MCF 10A (cell line): ENCODE measurements at regions not wholly inside any gene's neighbourhood (a gene's known extent, or its start where the extent isn't known, plus 50 kb on each side); places are given as distances from the start of the nearest gene placed in this dataset.
A peak's percentile ranks its signal among the peaks of the same experiment; 100 is the strongest.

Source experiments
- BruUV-seq: library from RNA; stranded (reverse); fragments of 400-500 nt; replicated peaks from 2 replicates; lab custom pipeline; 2021; lab: Mats Ljungman, UMichigan
- CTCF ChIA-PET: fragments of 300-600 bp; sonication (Branson Sonifier 250); formaldehyde crosslinking; extraction: SDS; loops from one replicate; lab custom pipeline; 2021; ENCODE audit warnings: antibody characterized with exemption, inconsistent platforms; lab: Yijun Ruan, JAX
- POLR2A ChIA-PET: fragments of 300-600, 350-650 bp; sonication (Branson Sonifier 250); formaldehyde crosslinking; extraction: SDS; loops from one replicate; lab custom pipeline; 2020; ENCODE audit warnings: antibody characterized with exemption, inconsistent platforms; lab: Yijun Ruan, JAX
- DNase-seq: peaks from one replicate; pipeline ENCODE4 v3.0.0-alpha.2; 2018; ENCODE audit not compliant: unreplicated experiment
- H3K27ac Mint-ChIP-seq: one replicate; pipeline ENCODE4 v1.8.0; 2022; ENCODE audit warnings: mild to moderate bottlenecking, low read depth, mixed read lengths; ENCODE audit not compliant: unreplicated experiment
- H3K27me3 Mint-ChIP-seq: one replicate; pipeline ENCODE4 v1.8.0; 2022; ENCODE audit warnings: mixed read lengths; ENCODE audit not compliant: insufficient read depth, unreplicated experiment
- H3K36me3 Mint-ChIP-seq: one replicate; pipeline ENCODE4 v1.8.0; 2022; ENCODE audit warnings: mild to moderate bottlenecking, moderate library complexity, mixed read lengths; ENCODE audit not compliant: insufficient read depth, unreplicated experiment
- H3K4me1 Mint-ChIP-seq: one replicate; pipeline ENCODE4 v1.8.0; 2022; ENCODE audit warnings: mixed read lengths; ENCODE audit not compliant: insufficient read depth, unreplicated experiment
- H3K4me3 Mint-ChIP-seq: one replicate; pipeline ENCODE4 v1.8.0; 2022; ENCODE audit warnings: mild to moderate bottlenecking, moderate library complexity, mixed read lengths; ENCODE audit not compliant: unreplicated experiment
- H3K9me3 Mint-ChIP-seq: one replicate; pipeline ENCODE4 v1.8.0; 2022; ENCODE audit warnings: mixed read lengths; ENCODE audit not compliant: unreplicated experiment
- CTCF ChIP-seq: fragments of 200-600 bp; IDR thresholded peaks from one replicate; pipeline ENCODE4 v1.8.0; 2022; ENCODE audit warnings: antibody characterized with exemption, mild to moderate bottlenecking; ENCODE audit not compliant: unreplicated experiment
- intact Hi-C: fragments of 100-400 bp; cut with micrococcal nuclease; formaldehyde crosslinking; loops from 2 replicates; pipeline ENCODE4 v1.14.1; 2022

DNA sequence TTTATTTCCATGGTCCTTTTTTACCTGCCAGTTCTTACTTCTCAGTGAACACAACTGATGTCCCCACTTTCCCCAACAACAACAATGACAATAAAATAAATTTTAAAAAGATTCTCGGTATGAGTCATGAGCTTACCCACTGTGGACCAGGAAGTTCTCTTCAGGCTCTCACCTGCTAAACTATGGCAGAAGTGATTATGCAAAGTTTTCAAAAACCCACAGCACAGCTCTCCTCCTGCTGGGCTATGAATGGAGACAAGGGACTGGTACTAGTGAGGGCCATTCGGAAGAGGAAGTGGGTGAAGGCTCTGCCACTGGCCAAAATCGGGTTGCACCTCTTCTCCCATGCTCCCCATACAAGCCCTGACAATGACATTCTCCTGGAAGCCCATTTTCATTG lies 429.4 kb downstream of the PIK3R1 start:
- no peak overlapping the region for H3K27ac Mint-ChIP-seq
- CTCF ChIA-PET: interaction anchor here (0.6 kb wide), 1 partner anchor 254 kb away, joined by 3 read pairs; no protein-coding TSS in a partner anchor
- DNase-seq: no peak
- no TSS peak for BruUV-seq
- intact Hi-C loops: no loop called here
- no peak overlapping the region for H3K4me3 Mint-ChIP-seq
- POLR2A ChIA-PET: interaction anchor here (0.6 kb wide), 1 partner anchor 51 kb away, joined by 3 read pairs; no protein-coding TSS in a partner anchor
- no peak for TF ChIP-seq CTCF
- H3K4me1 Mint-ChIP-seq: no peaks in the 10 kb centered on the region
- peaks cover 26% of the 10 kb centered on the region for H3K27me3 Mint-ChIP-seq
- H3K36me3 Mint-ChIP-seq: no peaks in the 10 kb centered on the region
- H3K9me3 Mint-ChIP-seq: no peaks in the 10 kb centered on the region

GRCh38 chr5:68646144-68646543 lies 430.6 kb downstream of the PIK3R1 start:
- H3K27me3 Mint-ChIP-seq: peaks cover 14% of the 10 kb centered on the region
- H3K4me3 Mint-ChIP-seq: no peak overlapping the region
- H3K9me3 Mint-ChIP-seq: no peaks in the 10 kb centered on the region
- DNase-seq: peak; percentile 22
- no peaks in the 10 kb centered on the region for H3K36me3 Mint-ChIP-seq
- TF ChIP-seq CTCF: no peak
- intact Hi-C loops: no loop called here
- no peaks in the 10 kb centered on the region for H3K4me1 Mint-ChIP-seq
- ChIA-PET POLR2A (no interaction called here), CTCF (no interaction called here)
- BruUV-seq: no TSS peak
- H3K27ac Mint-ChIP-seq: no peak overlapping the region

DNA sequence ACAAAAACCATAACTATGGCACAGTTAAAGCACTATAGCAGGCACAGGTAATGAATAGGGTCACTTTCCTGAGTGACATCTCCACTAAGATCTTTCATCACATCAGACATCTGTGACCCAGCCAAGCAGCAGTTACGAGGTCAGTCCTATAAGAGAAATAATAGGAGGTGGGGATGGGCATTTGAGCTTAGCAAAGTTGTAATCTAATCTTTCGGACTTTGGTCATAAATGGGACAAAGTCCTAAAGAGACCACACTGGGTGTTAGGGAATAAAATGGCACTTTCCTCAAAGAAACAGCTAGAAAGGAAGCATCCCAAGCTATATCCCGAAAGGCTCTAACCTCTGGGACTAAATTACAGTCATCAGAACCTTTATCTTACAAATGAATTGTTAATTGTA lies 432.2 kb downstream of the PIK3R1 start:
- Mint-ChIP-seq H3K4me1 (peaks cover 8% of the 10 kb centered on the region), H3K27me3 (no peaks in the 10 kb centered on the region), H3K4me3 (no peak overlapping the region), H3K9me3 (no peaks in the 10 kb centered on the region), H3K27ac (no peak overlapping the region), H3K36me3 (no peaks in the 10 kb centered on the region)
- DNase-seq: no peak
- CTCF ChIA-PET: interaction anchor here (0.6 kb wide), 1 partner anchor 142 kb away, joined by 3 read pairs; no protein-coding TSS in a partner anchor
- no peak for TF ChIP-seq CTCF
- intact Hi-C loops: no loop called here
- BruUV-seq: no TSS peak
- POLR2A ChIA-PET: no interaction called here

DNA sequence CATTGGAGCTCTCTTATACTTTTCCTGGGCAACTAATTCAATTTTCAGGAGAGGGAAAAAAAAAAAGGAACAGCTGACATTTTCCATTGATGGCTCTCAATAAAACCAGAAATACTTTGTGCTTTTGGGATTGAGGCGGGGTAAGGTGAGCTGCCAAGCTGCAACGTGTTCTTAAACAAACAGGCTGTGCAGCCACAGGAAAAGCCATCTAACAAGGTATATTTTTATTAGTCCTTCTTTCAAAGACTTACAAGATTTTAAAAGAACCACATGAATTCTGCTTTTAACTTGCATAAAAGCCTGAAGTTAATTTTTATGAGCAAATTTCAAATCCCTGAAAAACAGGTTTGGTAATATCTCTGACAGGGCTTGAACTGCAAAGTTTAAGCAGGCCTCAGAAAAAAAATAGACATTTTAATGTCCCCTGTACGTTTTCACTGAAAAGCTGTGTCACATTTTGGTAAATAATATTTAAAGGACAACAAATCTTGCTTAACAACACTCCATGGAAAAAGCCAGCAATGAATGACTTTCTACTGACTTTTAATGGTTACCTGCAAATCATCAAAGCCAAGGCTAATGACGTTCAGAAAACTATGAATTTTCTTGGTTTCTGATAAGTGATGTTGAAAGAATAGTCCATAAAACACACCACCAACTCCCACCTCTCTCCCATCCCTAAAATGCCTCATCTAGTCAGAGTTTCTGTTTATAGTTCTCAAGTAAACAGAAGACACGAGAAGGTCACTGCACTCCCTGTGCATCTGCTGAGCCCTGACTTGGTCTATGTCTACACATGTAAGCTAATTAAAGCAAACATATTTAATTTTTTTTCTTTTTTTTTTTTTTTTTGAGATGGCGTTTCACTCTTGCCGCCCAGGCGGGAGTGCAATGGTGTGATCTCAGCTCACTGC lies 433.6 kb downstream of the PIK3R1 start:
- Mint-ChIP-seq H3K9me3 (no peaks in the 10 kb centered on the region), H3K27me3 (no peaks in the 10 kb centered on the region), H3K36me3 (no peaks in the 10 kb centered on the region), H3K4me1 (peaks cover 13% of the 10 kb centered on the region), H3K27ac (no peak overlapping the region), H3K4me3 (no peak overlapping the region)
- DNase-seq: no peak
- ChIA-PET CTCF (interaction anchor here (0.6 to 1.1 kb wide), 3 partner anchors 28 to 363 kb away, joined by 3 to 4 read pairs (median 4); no protein-coding TSS in a partner anchor), POLR2A (no interaction called here)
- no peak for TF ChIP-seq CTCF
- no TSS peak for BruUV-seq
- intact Hi-C loops: no loop called here
